IPS-NIHi7 (cell line): ENCODE measurements at regions not wholly inside any gene's neighbourhood (a gene's known extent, or its start where the extent isn't known, plus 50 kb on each side); places are given as distances from the start of the nearest gene placed in this dataset.
"Not testable (repeated sequence)": the region's sequence is repeated elsewhere in the genome, so short reads cannot be mapped to it uniquely, and the experiment has no call there.

ENCODE experiments used
- DNase-seq: peaks from one replicate; pipeline ENCODE4 v3.0.0; 2012; ENCODE audit warnings: mixed read lengths; ENCODE audit errors: extremely low spot score

GRCh38 chr5:39700523-39700922, 275.7 kb upstream of the DAB2 start:
- no peak for DNase-seq

GRCh38 chr5:39698838-39699560, 274.2 kb upstream of the DAB2 start:
- DNase-seq, result no peak

- no peak for DNase-seq
Observed at GRCh38 chr5:39697881-39698280, 273.1 kb upstream of the DAB2 start.

GRCh38 chr5:39696672-39697398, 272.1 kb upstream of the DAB2 start:
- DNase-seq, result no peak

- peak; percentile 23 for DNase-seq
Observed at GRCh38 chr5:39691993-39692392, 267.2 kb upstream of the DAB2 start.

- no peak for DNase-seq
Observed at GRCh38 chr5:39691136-39691535, 266.4 kb upstream of the DAB2 start.

GRCh38 chr5:39689919-39690318, 265.1 kb upstream of the DAB2 start:
- DNase-seq, result no peak

GRCh38 chr5:39687924-39688323, 263.1 kb upstream of the DAB2 start:
- DNase-seq, result not testable (repeated sequence)

- no peak for DNase-seq
Observed at GRCh38 chr5:39680213-39680612, 255.4 kb upstream of the DAB2 start.

GRCh38 chr5:39678534-39678933, 253.8 kb upstream of the DAB2 start:
- DNase-seq, result no peak

- no peak for DNase-seq
Observed at GRCh38 chr5:39675676-39676075, 250.9 kb upstream of the DAB2 start.

GRCh38 chr5:39674209-39675082, 249.7 kb upstream of the DAB2 start:
- no peak for DNase-seq

GRCh38 chr5:39671561-39671961, 246.8 kb upstream of the DAB2 start:
- DNase-seq, result no peak

GRCh38 chr5:39670955-39671354, 246.2 kb upstream of the DAB2 start:
- DNase-seq, result no peak

- no peak for DNase-seq
Observed at GRCh38 chr5:39670391-39670790, 245.6 kb upstream of the DAB2 start.

- DNase-seq, result no peak
Observed at GRCh38 chr5:39668980-39669379, 244.2 kb upstream of the DAB2 start.

GRCh38 chr5:39665328-39665727, 240.5 kb upstream of the DAB2 start:
- no peak for DNase-seq

- no peak for DNase-seq
Observed at GRCh38 chr5:39662945-39663344, 238.2 kb upstream of the DAB2 start.

- no peak for DNase-seq
Observed at GRCh38 chr5:39661026-39661779, 236.4 kb upstream of the DAB2 start.

GRCh38 chr5:39660020-39660419, 235.2 kb upstream of the DAB2 start:
- DNase-seq, result no peak

GRCh38 chr5:39658866-39659265, 234.1 kb upstream of the DAB2 start:
- DNase-seq, result no peak

GRCh38 chr5:39657943-39658342, 233.2 kb upstream of the DAB2 start:
- DNase-seq, result no peak
